ENCODE measurements at regions not wholly inside any gene's neighbourhood (a gene's known extent, or its start where the extent isn't known, plus 50 kb on each side); places are given as distances from the start of the nearest gene placed in this dataset.

DNA sequence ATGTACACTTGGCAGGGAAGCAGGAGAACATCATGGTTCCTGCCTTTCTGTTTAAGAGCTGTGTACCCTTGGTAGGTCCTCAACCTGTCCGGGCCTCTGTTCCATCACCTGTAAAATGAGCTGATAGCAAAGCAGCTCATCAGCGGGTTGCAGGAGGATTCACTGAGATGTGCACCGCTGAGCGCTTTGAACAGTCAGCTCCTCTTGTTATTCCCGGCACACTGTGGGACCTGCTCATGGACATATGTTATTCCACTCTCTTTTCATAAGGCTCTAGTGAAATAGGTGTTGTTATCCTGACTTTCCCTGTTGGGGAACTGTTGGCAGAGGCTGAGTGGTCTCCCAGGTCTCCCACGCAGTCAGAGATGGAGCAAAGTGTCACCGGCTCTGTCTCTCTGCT lies 497.5 kb upstream of the ZMIZ1 start:
- H3K27me3 Mint-ChIP-seq (ENCODE audit: low read depth), result no peaks in the 10 kb centered on the region

DNA sequence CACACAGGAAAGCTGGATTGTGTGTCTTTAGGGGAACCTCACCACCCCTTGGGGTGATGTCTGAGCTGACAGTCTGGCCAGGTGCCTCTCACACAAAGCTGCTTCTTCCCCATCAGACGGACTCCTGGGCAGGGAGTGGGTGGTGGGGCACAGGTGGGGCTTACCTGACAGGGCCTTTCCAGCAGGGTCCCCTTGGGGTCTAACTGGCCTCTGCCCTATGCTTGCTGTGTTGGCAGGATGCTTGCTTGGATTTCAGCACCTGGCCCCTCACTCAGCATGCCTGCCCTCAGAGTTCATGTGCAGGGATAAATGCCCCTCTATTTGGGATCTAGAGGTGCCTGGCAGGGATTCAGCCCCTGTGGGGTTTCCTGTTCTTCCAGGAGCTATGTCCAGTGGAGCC lies 496.9 kb upstream of the ZMIZ1 start:
- no peak for DNase-seq (ENCODE audit: low spot score)
- H3K36me3 Mint-ChIP-seq (ENCODE audit: low read depth), result no peaks in the 10 kb centered on the region
- no peak overlapping the region for H3K4me3 Mint-ChIP-seq (ENCODE audit: unreplicated experiment)
- no peaks in the 10 kb centered on the region for H3K9me3 Mint-ChIP-seq (ENCODE audit: low read depth)
- TF ChIP-seq, protein P1, sequence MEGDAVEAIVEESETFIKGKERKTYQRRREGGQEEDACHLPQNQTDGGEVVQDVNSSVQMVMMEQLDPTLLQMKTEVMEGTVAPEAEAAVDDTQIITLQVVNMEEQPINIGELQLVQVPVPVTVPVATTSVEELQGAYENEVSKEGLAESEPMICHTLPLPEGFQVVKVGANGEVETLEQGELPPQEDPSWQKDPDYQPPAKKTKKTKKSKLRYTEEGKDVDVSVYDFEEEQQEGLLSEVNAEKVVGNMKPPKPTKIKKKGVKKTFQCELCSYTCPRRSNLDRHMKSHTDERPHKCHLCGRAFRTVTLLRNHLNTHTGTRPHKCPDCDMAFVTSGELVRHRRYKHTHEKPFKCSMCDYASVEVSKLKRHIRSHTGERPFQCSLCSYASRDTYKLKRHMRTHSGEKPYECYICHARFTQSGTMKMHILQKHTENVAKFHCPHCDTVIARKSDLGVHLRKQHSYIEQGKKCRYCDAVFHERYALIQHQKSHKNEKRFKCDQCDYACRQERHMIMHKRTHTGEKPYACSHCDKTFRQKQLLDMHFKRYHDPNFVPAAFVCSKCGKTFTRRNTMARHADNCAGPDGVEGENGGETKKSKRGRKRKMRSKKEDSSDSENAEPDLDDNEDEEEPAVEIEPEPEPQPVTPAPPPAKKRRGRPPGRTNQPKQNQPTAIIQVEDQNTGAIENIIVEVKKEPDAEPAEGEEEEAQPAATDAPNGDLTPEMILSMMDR (IDR thresholded peaks at IDR 0.05), result no peak
- H3K4me1 Mint-ChIP-seq (ENCODE audit: low read depth), result peaks cover 32% of the 10 kb centered on the region
- no peaks in the 10 kb centered on the region for H3K27me3 Mint-ChIP-seq (ENCODE audit: low read depth)
- H3K27ac Mint-ChIP-seq (ENCODE audit: unreplicated experiment), result no peak overlapping the region

More for the DNA sequence above, 497.5 kb upstream of the ZMIZ1 start:
- H3K9me3 Mint-ChIP-seq (ENCODE audit: low read depth), result no peaks in the 10 kb centered on the region
- H3K27ac Mint-ChIP-seq (ENCODE audit: unreplicated experiment), result no peak overlapping the region
- H3K4me3 Mint-ChIP-seq (ENCODE audit: unreplicated experiment), result no peak overlapping the region
- TF ChIP-seq, protein P1 (IDR thresholded peaks at IDR 0.05), result no peak
- H3K4me1 Mint-ChIP-seq (ENCODE audit: low read depth), result peaks cover 38% of the 10 kb centered on the region
- no peak for DNase-seq (ENCODE audit: low spot score)
- no peaks in the 10 kb centered on the region for H3K36me3 Mint-ChIP-seq (ENCODE audit: low read depth)

DNA sequence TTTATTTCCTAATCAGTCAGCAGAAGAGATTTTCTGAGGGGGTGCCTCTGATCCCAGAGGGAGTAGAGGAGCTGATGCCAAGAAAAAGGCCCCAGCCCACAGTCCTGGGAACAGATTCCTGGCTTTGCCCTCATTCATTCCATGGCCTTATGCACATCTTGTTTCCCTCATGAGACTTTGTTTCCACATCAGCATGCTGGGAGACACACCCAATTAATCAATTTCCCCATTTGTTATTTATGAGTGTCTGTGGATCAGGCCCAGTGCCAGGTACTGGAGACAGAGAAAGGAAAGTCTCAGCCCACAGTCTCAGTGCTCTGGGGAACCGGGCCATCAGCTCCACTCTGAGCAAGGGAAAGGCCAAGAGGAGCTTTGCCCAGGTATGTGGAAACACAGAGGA lies 496.2 kb upstream of the ZMIZ1 start:
- H3K27ac Mint-ChIP-seq (ENCODE audit: unreplicated experiment), result no peak overlapping the region
- no peak for DNase-seq (ENCODE audit: low spot score)
- H3K36me3 Mint-ChIP-seq (ENCODE audit: low read depth), result no peaks in the 10 kb centered on the region
- no peaks in the 10 kb centered on the region for H3K27me3 Mint-ChIP-seq (ENCODE audit: low read depth)
- H3K4me3 Mint-ChIP-seq (ENCODE audit: unreplicated experiment), result no peak overlapping the region
- peaks cover 25% of the 10 kb centered on the region for H3K4me1 Mint-ChIP-seq (ENCODE audit: low read depth)
- TF ChIP-seq, protein P1 (IDR thresholded peaks at IDR 0.05), result no peak
- no peaks in the 10 kb centered on the region for H3K9me3 Mint-ChIP-seq (ENCODE audit: low read depth)

DNA sequence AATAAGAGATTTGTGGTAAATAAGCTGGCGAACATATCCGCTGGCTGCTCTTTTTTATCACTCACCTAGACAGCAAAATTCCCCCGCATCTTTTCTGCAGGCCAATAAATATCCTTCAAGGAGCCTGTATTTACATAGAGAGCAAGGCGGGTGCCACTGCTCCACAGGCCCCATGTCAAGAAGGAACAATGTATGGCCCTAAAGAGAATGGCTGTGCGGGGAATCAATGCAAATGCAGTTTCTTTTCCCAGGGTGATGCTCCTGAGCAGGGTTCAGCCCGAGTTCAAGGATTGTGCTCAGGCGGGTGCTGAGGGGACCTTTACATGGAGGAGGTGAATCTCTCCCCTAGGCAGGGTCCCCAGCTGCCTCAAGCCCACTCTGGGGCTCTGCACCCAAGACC lies 494.2 kb upstream of the ZMIZ1 start:
- DNase-seq (ENCODE audit: low spot score), result no peak
- Mint-ChIP-seq H3K27ac (ENCODE audit: unreplicated experiment) (no peak overlapping the region), H3K27me3 (ENCODE audit: low read depth) (no peaks in the 10 kb centered on the region), H3K4me1 (ENCODE audit: low read depth) (peaks cover 24% of the 10 kb centered on the region), H3K4me3 (ENCODE audit: unreplicated experiment) (no peak overlapping the region), H3K36me3 (ENCODE audit: low read depth) (no peaks in the 10 kb centered on the region), H3K9me3 (ENCODE audit: low read depth) (no peaks in the 10 kb centered on the region)
- TF ChIP-seq, protein P1 (IDR thresholded peaks at IDR 0.05), result no peak

DNA sequence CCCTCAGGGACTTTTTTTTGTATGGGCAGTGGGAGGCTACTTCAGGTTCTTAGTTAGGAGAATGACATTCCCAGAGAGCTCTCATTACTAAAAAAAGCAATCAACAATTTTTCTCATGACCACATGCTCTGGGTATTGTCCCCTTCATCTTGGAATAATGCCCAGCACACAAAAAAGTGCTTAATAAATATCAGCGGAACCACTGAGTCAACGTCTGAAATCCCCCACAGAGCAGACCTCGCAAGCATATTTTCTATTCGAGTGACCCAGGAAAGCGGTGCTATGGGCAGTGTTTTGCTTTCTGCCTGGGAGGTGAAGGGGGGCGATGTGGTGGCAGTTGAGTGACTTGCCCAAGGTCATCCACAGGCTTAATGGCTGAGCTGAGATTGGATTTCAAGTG lies 493.4 kb upstream of the ZMIZ1 start:
- TF ChIP-seq, protein P1 (IDR thresholded peaks at IDR 0.05), result no peak
- Mint-ChIP-seq H3K4me1 (ENCODE audit: low read depth) (peaks cover 24% of the 10 kb centered on the region), H3K27me3 (ENCODE audit: low read depth) (no peaks in the 10 kb centered on the region), H3K27ac (ENCODE audit: unreplicated experiment) (no peak overlapping the region), H3K9me3 (ENCODE audit: low read depth) (no peaks in the 10 kb centered on the region), H3K4me3 (ENCODE audit: unreplicated experiment) (no peak overlapping the region), H3K36me3 (ENCODE audit: low read depth) (no peaks in the 10 kb centered on the region)
- DNase-seq (ENCODE audit: low spot score), result no peak
